ENCODE measurements at regions not wholly inside any gene's neighbourhood (a gene's known extent, or its start where the extent isn't known, plus 50 kb on each side); places are given as distances from the start of the nearest gene placed in this dataset.

DNA sequence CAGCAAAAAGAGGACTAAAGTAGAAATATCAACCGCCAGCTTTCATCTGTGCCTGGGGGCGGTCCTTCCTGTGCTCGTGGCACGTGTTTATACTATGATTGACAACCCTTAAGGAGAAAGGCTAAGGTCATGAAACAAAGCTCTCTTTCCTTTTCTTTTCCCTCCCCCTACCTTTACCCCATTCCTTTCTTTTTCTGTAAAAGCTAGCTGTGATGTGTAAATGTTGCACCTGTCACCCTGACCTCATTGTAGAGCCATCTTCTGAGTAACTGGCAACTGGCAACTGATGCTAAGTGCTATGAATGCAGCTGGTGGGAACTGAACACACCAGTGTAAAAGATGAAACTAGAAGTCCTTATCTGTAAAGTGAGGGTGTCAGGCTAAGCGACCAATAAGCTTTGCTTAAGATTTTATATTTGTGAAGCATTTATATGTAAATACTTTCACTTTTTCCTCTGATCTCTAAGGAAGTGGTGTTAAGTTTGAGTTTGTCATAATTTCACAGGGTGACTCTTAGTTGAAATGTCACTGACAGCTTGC lies 102.8 kb upstream of the BCAT1 start:
- TF ChIP-seq CTCF (IDR thresholded peaks at IDR 0.05; ENCODE audit: insufficient read depth, missing control alignments), result no peak
- FAIRE-seq, result no peak
- no peak for DNase-seq (ENCODE audit: insufficient read length, low spot score)

DNA sequence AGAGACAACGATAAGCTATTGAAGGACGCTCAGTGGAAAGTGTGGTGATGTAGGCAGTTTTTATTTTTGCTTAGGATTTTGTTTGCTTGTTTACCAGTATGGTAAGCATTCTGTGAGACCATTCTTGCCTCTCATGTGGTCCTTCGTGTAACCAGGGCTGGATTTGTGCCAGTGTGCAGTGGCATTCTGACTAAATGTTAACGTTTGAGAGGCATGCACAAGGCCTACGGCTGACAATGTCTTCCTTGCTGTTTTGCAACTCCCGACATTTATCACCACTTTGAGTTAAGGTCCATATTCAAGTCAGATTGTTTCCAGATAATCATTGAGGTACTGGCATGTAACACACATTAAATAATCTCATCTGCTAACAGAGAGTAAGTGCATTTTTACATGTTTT lies 102.3 kb upstream of the BCAT1 start:
- no peak for TF ChIP-seq CTCF (IDR thresholded peaks at IDR 0.05; ENCODE audit: insufficient read depth, missing control alignments)

GRCh38 chr12:25045869-25046268 lies 97.0 kb upstream of the BCAT1 start:
- DNase-seq (ENCODE audit: insufficient read length, low spot score) (no peak), FAIRE-seq (no peak)
- no peak for TF ChIP-seq CTCF (IDR thresholded peaks at IDR 0.05; ENCODE audit: insufficient read depth, missing control alignments)

More for the DNA sequence above, 102.3 kb upstream of the BCAT1 start:
- no peak for DNase-seq (ENCODE audit: insufficient read length, low spot score)
- no peak for FAIRE-seq

DNA sequence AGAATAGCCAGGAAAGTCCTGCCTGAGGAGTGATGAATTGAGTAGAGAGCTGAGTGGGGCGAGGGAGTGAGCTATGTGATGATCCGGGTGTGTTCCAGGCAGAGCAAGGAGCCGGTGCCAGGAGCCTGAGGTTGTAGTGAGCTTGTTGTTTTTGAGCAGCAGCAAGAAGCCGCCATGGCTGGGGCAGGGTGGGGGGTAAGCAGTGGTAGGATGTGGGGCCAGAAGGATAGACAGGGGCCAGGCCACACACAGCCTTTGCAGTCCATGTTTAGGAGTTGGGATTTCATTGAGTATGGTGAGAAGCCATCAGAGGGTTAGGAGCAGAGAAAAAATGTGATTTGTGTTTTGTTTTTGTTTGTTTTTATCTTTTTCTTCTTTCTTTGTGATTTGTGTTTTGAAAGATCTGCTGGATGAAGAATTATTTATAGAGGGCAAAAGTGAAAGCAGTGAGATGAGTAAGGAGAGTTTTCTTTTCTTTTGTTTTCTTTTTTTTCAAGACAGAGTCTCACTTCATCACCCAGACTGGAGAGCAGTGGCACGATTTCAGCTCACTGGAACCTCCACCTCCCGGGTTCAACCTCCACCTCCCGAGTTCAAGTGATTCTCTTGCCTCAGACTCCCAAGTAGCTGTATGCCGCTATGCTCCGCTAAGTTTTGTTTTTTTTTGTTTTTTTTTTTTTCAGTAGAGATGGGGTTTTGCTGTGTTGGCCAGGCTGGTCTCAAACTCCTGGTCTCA lies 92.3 kb upstream of the BCAT1 start:
- DNase-seq (ENCODE audit: insufficient read length, low spot score) (no peak), FAIRE-seq (no peak)
- TF ChIP-seq CTCF (IDR thresholded peaks at IDR 0.05; ENCODE audit: insufficient read depth, missing control alignments), result no peak

- no peak for DNase-seq (ENCODE audit: insufficient read length, low spot score)
- TF ChIP-seq CTCF (IDR thresholded peaks at IDR 0.05; ENCODE audit: insufficient read depth, missing control alignments), result no peak
- FAIRE-seq, result no peak
Measured at GRCh38 chr12:25040593-25040992, 91.7 kb upstream of the BCAT1 start.

GRCh38 chr12:25034676-25035075 lies 85.8 kb upstream of the BCAT1 start:
- TF ChIP-seq CTCF (IDR thresholded peaks at IDR 0.05; ENCODE audit: insufficient read depth, missing control alignments), result no peak
- DNase-seq (ENCODE audit: insufficient read length, low spot score) (no peak), FAIRE-seq (no peak)

GRCh38 chr12:25025951-25026490 lies 77.1 kb upstream of the BCAT1 start:
- FAIRE-seq, result no peak
- no peak for DNase-seq (ENCODE audit: insufficient read length, low spot score)
- no peak for TF ChIP-seq CTCF (IDR thresholded peaks at IDR 0.05; ENCODE audit: insufficient read depth, missing control alignments)

All from D721Med (cell line).